ENCODE measurements at regions not wholly inside any gene's neighbourhood (a gene's known extent, or its start where the extent isn't known, plus 50 kb on each side); places are given as distances from the start of the nearest gene placed in this dataset.

DNA sequence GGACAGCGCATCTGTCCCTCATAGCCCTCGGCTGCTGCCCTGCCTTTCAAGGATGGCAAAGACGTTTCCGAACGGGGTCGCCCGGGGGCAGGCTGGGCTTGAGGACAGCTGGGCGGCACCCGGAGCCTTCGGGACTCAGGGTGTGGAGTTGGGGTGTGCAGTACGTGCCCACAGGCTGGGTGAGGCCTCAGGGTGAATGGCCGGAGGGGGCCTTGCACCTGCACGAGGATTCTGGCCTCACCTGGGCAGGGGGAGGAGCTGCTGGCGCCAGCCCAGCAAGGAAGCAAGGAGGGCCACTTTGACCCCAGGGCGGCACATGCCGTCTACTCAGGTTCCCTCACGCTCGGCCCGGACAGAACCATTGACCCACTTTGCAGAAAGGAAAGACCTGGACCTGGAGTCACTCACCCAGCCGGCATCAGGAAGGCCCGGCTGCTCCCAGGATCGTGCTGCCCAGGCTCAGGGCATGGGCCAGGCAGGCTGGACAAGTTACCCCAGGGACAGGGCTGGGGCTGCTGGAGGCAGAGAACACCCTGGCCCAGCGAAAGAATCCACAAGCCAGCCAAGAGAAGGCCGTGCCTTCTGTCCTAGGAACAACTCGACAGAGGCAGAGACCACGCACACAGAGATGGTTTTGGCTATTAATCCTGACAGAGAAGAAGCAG lies 65.1 kb upstream of the TTC34 start:
- no peak for DNase-seq

DNA sequence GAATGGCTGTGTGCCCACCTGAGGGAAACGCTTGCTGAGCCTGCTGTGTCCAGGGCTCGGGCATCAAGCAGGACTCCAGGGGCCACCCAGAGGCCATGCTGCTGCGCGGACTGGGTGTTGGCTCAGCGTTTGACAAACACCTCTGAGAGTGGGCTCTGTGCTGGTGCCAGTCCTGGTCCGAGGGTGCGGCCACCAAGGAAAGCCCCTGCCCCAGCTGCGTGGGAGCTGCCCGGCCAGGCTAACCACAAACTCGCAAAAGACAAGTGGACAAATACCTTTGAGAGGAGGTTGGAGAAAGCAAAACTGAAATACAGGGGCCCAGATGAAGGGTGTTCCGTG lies 65.6 kb upstream of the TTC34 start:
- DNase-seq: no peak

DNA sequence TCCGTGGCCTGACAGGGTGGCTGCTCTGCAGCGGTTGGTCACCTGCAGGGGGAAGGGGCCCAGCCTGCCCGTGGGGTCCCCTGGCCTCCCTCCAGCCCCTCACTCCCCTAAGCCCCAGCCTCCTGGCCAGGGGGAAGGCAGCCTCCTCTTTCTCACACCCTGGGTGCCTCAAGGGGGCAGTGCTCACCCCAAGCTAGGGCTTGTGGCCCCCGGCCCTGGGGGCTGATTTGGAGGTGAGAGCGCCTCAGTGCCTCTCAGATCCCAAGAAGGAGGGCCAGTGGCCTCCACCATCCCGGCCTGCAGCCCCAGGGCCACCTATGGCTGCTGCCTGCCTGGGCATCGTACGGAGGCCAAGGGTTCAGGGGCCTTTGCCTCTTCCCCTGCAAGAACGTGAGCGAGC lies 66.4 kb upstream of the TTC34 start:
- no peak for DNase-seq

DNA sequence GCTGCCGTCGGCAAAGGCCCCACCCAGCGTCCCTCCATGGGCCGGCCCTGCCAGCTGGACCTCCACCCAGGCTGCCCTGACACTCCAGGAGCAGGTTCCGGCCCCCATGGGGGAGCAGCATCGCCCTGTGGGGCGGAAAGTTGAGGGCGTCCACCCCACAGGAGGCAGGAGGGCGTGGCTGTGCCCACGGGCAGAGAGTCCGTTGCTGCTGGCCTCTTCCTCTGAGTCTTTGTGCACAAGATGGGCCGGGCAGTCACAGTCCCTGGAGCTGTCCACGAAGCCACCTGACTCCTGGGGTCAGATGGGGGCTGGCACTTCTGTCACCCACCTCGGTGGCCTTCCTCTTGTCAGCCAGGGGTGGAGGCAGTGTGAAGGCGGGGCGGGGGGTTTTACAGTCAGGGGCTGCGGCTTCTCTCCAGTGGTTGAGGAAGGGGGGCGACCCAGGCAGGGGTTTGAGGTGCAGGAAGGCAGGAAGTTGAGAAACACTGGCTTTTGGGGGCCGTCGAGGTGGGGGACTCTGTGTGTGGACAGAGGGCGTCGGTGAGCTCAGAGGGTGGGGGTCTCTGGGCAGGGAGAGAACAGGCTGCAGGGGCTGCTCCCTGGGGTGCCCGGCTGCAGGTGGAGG lies 67.2 kb upstream of the TTC34 start:
- DNase-seq: no peak

DNA sequence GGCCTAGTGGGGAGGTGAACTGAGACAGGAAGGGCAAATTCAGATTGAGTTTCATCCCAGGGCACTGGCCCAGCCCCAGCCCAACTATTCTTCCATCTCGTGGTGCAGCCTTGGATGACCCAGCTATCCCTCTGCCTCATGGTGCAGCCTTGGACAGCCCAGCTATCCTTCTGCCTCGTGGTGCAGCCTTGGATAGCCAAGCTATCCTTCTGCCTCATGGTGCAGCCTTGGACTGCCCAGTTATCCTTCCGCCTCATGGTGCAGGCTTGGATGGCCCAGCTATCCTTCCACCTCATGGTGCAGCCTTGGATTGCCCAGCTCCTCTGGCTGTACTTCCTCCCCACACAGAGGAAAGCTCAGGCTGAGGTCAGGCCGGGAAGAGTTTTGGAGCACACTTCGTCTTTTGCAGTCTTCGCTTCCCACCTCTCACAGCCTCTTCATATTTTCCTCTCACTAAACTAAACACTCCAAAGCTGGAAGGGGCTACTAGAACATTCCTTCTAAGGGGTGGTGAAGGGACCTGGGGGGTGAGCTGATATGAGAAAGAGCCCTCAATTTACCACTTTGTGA lies 69.8 kb upstream of the TTC34 start:
- DNase-seq: no peak

DNA sequence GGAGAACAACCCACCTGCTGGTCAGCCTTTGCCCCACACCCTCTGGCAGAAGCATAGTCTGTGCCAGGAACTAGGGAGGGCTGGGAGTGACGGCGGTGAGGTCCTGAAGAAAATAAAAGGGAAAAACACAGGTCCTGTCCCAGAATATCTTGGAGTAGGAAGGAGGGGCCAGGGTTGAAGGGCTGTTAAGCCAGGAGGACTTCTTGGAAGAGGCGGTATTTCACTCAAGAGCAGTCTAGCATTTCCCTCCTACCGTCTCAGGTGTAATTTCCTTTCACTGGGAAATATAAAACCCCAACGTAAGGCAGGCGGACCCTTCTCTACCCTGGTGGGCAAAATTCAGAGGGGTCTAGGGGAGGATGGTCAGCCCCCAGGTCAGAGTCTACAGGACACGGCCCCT lies 72.7 kb upstream of the TTC34 start:
- DNase-seq: no peak

DNA sequence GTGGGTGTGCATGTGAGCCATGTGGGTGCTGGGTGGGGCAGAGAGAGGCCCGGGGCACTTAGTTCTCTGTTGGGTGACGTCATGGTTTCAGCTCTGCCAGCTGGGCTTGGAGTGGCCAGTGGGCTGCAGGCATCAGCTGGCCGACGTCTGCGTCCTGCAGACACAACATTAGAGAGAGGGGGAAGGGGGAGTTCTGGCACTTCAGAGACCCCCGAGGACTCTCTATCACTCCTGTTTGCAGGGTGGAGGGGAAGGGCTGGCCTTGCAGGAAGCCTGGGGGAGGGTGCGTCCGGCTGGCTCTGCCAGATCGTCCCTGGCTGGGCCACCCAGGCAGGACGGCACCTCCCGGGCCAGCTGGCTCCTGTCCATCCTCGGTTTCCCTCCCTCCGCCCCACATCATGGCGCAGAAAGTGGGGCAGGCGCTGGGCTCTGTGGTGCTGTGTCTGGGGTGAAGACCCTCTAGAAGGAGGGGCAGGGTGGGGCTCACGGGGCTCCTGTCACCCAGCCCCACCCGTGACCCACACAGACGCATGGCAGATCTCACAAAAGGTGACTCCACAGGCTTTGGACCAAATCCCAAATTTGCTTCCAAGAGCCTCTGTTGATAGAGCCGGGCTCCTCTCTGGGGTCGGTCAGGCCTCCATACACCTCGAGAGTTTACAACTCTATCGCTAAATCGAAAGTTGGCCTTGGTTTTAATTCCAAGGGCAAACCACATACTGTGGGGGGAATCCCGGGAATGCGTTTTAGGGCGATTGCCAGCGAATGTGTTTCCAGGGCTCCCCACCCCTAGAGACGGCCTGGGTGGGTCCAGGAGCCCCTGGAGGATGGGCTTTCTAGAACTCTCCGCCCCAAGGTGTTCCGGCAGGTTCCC lies 73.4 kb upstream of the TTC34 start:
- DNase-seq: no peak

DNA sequence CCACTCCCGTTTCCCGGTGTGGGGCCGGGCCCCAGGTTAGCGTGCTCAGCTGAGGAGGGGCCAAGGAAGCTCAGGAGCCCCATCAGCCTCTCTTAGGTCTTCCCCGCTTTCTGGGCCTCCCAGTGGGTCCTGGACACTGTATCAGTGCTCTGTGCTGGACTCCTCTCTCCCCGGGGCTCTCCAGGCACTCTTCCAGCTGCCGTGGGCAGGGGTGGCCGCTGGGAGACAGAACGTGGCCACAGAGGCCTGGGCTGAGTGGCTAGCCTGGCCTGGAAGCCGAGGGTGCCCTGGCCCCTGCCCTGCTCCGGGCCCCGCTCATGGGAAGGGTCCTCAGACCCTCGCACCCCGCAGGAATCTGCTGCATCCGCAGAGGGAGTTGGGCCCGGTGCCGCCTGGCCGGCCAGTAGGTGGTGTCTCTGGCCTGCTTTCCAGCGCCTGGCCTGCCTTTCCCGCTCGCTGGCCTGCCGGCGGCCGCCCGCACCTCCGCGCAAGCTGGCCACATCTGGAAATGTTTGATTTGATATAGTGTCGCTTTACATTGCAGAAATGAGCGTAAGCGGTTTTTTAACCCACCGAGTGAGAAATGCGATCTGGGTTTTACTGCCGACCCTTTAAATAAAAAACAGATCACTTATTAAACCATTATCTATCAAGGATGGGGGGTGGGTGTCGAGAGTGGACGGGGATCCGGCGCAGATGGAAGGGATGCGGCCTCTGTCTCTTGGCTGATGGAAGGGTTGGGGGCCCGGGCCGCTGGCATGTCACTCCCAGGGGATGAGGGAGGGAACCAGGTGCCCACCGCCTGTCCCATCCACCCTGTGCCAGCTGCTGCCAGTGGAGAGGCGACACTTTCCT lies 74.4 kb upstream of the TTC34 start:
- no peak for DNase-seq

DNA sequence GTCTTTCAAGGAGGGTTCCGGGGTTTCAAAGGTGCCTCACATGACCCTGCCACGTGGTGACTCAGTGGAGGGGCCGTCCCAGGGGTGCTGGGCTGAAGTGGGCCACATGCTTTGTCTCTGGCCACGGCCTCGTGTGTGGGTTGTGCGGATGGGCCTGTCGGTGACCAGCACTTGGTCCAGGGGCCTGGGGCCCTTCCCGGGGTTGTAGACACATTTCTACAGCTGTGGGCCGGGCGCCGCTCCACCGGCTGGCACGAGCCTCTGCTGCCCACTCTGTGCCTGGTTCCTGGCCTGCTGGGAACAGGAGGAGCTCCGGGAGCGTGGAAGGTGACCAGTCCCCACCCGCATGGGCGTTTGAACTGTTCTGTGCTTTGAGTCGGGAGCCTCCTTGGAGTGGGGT lies 75.4 kb upstream of the TTC34 start:
- DNase-seq: no peak

DNA sequence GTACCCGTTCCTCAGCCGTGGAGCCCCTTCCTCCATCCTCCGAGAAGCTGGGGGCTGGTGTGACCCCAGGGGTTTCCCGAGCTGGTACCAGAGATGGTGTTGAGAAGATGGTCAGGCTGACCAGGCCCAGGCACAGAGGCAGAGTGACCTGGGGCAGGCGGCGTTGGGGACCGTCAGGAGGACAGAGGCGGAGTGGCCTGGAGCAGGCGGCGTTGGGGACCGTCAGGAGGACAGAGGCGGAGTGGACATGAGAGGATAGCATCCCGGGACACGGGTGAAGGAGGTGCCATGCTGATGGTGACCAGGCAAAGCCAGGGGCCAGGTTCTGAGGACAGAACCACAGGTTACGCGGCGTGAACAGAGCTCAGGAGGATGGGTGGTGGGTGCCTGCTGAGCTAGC lies 75.9 kb upstream of the TTC34 start:
- DNase-seq: no peak

DNA sequence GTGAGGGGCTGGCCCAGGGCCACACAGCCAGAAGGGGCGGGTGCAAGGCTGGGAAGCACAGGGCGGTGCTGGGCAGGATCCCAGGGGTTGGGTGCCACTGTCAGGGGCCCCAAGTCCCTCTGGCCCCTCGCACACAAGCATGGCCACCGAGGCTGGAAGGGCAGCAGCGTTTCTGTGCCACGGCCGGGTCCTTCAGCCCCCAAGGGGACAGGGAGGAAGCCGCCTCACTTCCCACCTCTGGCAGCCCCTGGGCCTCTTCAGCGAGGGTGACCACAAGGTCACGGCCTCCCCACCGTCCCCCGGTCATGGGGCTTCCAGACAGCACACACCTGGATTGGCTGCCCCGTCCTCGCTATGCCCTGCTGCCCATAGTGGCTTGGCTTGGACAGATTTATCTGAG lies 77.1 kb upstream of the TTC34 start:
- no peak for DNase-seq

DNA sequence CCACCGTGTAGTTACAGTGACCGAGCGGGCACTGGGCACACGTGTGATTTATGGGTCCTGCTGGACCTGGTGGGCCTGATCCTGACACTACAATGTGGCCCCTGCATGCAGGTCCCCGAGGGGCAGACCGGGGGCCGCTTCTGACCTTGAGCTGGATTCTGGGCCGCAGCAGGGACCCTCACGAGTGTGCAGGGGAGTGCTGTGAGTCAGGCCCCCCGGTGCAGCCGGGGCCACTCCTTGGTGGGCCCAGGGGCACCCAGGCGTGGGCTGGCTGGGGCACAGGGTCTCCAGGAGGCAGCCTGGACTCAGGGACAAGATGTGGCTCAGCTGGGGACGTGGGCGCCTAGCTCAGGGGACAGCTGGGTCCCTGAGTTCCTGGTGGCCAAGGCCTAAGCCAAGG lies 77.5 kb upstream of the TTC34 start:
- no peak for DNase-seq

DNA sequence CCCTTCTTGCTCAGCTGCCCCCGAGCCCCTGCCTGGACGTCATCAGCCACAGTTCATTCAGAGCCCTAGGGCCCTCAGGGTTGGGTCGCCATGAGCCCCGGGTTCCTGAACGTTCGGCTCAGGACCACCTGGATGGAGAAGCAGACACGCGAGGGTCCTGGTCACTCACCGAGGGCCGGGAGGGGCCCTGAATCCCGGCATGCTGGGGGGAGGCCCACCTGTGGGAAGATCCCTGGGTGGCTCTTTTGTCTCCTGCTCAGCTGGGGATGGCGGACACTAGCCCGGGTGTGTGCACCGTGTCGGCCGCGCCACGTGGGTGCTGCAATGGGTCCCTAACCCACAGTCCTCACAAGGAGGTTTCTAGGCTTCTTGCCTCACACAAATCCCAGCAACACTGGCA lies 78.1 kb upstream of the TTC34 start:
- DNase-seq: no peak

DNA sequence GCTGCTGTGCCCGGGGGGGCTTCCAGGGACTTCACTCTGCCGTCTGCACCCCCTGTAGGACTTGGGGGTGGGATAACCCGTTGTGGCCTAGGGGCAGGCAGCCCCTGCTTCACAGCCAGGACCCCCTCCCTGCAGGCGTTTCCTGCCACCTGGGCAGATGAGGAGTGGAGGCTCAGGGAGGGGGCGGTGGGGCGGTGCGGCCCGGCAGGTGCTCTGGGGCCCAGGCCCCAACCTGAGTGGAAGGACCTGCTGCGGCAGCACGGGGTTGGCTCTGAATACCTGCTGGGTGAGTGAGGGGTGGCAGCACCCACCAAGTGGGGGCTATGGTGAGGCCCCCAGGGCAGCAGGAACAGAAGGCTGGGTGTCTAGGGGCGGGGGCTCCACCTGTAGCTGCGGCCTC lies 78.6 kb upstream of the TTC34 start:
- no peak for DNase-seq

DNA sequence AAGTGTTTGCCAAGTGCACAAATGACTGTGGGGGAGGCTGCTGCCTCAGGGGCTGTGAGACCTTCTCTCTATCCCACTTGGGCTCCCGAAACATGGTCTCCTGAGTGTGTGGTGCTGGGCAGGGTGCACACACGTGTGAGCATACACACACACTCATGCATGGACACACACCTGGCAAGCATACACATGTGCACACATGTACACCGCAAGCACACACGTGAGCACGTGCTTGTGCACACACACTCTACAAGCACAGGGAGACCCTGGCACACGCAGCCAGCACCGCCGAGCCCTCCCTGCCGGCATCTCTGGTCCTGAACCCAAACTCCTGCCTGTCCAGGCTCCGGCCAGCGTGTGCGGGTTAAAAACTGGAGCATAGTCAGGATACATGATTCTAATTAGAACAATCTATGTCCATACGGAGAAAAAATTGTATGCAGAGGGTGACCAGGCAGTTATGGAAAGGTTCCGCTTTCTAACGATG lies 79.4 kb upstream of the TTC34 start:
- DNase-seq: no peak

DNA sequence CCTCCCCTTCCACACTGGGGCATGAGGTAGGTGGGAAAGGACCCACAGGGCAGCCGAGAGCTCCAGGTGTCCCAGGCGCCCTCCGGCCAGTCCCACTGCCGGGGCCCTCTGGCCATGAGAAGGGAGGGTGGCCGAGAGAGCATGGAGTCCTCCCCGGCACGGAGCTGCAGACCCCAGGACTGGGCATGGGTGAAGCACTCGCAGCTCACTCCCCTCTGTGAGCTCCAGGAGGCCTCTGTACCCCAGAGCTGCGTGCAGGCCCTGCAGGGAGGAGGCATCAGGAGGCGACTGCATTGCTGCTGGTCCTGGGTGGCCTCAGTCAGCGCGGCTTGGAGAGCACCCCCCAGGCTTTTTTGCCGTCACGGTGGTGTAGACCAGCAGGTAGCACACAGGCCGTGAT lies 80.1 kb upstream of the TTC34 start:
- DNase-seq: no peak

DNA sequence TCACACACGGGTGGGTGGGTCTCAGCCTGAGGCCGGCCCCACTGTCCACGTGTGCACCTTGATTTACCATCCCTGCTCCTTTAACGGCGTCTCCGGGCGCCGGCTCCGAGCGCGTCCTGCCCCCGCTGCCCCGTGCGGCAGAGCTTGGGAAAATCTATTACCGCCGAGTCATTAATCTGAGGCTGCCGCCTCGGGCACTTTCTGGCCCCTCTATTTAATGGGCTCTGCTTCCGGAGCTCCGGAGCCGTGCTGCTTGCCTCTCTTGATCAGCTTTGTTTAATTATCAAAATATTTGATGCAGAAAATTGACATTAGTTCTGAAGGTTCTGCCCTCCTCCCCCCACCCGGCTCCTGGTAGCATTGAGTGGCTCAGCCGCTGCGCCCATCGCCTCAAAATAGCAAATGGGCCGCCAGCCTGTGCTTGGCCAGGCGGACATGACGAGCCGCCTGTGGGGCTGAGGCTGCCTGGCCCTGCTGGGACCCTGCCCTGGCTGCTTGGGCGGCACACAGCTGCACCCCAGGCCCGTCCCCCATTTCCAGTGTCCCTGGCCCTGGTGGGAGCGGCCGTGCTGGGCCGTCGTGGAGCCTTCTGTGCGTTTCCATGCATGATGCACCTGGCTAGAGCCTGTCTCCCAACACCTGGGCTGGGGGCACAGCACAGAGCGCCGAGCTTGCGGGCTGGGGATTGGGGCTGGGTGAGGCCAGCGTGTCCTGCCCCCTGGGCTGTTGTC lies 81.6 kb upstream of the TTC34 start:
- no peak for DNase-seq

DNA sequence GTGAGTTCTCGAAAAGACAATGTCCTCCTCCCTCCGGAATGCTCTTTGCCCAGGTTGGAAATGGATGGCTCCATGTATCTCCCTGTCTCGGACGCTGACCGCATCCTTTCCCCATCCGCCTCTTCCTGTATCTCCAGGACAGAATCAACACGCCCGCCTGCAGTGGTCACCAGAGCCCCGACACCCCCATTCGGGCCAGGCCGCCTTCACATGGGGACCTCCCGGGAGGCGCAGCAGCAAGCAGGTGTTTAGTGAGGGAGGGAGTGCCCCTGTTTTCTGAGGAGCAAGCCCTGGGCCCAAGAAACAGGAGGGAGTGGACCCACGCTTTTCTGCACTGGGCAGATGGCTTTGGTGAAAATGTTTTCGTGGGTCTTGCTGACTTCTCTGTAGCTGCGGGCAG lies 83.5 kb upstream of the TTC34 start:
- DNase-seq: no peak

DNA sequence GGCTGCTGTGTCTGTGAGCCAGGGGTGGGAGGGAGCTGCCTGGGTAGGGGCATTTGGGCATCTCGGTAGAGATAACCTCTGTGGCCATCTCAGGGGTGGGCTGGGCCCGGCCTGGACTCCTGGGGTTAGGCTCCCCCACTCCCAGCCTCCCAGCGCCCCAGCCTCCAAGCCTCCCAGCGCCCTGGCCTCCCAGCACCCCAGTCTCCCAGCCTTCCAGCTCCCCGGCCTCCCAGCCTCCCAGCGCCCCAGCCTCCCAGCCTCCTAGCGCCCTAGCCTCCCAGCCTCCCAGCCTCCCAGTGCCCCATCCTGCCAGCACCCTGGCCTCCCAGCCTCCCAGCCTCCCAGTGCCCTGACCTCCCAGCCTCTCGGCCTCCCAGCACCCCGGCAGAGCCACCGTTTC lies 85.1 kb upstream of the TTC34 start:
- DNase-seq: no peak

DNA sequence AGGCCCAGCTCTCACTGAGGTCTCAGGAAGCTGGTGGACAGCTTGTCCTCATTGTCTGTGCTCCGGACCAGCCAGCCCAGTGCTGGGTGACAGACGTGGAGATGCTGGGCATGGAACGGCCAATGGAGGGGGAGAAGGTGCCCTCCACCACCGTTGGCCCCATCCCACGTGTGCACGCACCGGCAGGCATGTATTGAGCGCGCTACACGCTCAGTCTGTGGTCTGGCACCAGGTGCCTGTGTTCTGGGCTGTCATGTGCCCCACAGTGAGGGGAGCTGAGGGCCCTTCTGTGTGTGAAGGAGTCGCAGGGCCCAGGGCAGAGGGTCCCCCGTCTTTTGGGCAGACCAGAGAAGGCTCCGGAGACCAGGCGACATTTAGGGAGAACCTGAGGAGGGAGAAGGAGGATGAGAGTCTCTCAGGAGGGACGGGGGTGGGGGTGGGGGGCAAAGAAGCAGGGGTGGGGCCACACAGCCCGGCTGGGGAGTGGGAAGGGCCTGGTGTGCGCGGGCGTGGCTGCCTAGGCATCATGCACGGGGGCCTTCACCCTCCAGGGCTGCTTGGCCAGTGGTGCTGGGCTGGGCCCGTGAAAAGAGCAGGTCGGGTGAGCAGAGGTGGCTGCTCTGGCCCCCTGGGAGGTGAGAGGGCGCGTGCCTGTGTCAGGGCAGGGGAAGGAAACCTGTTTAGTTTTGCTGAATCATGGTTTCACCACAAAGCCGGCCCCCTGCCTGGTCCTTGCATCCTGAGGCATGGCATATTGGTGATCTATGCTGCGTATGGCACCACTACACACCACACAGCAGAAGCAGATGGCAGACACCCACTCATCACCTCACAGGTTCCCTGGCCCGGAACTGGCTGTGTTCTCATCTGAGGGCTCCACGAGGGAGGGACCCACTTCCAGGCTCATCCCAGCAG lies 86.7 kb upstream of the TTC34 start:
- DNase-seq: no peak

DNA sequence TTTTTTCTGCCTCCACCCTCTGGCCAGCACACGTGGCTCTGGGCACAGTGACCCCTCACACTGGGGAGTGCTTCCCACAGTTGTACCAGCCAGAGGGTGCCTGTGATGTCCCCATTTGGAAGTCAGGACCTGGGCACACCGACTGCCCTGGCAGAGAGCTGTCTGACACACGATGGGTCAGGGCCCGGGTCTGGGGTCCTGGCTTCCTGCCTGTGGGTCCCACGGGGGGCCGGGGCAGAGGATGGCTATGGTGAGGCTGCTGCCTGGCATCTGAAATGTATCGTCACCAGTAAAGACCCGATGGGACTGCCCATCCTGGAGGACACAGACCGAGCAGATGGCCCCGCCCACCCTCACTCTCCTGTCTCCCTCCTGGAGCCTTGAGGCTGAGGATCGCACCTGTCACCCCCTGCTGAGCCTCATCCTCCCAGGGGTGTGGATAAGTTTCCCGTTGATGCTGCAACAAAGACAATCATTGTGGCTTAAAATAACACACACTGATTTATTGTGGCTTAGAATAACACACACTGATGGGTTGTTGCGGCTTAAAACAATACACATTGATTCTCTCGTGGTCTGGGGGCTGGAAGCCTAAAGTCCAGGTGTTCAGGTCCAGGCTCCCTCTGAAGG lies 88.8 kb upstream of the TTC34 start:
- DNase-seq: no peak

Measured in NCI-H1092 treated with DMSO at 0.1 percent for 48 hours (cell line).